SK-N-SH treated with all-trans-retinoic acid at 6 μM for 48 hours (cell line): ENCODE measurements at regions not wholly inside any gene's neighbourhood (a gene's known extent, or its start where the extent isn't known, plus 50 kb on each side); places are given as distances from the start of the nearest gene placed in this dataset.

Source experiments
- CSDC2 ChIP-seq: fragments of 250-450 bp; sonication (Bioruptor Pico); IDR thresholded peaks from 2 replicates; pipeline ENCODE4 v1.5.0; 2020; ENCODE audit warnings: mild to moderate bottlenecking, moderate library complexity
- PATZ1 ChIP-seq: fragments of 250-450 bp; sonication (Bioruptor Pico); IDR thresholded peaks from 2 replicates; pipeline ENCODE4 v1.8.0; 2020; ENCODE audit warnings: mild to moderate bottlenecking, moderate library complexity, borderline replicate concordance
- ZFP3 ChIP-seq: fragments of 250-450 bp; sonication (Bioruptor Pico); IDR thresholded peaks from 2 replicates; pipeline ENCODE4 v1.5.0; 2020; ENCODE audit warnings: mild to moderate bottlenecking, moderate library complexity
- ZFP30 ChIP-seq: fragments of 450-650 bp; formaldehyde crosslinking; IDR thresholded peaks from 2 replicates; pipeline ENCODE4 v1.5.0; 2022; ENCODE audit warnings: mild to moderate bottlenecking, moderate library complexity
- ZNF565 ChIP-seq: fragments of 450-650 bp; formaldehyde crosslinking; conservative IDR thresholded peaks from 2 replicates; pipeline ENCODE4 v1.5.0; 2020; ENCODE audit warnings: low read depth, mild to moderate bottlenecking, moderate library complexity

- TF ChIP-seq ZNF565 (CRISPR knock-in tag): no peak
- TF ChIP-seq PATZ1 (CRISPR knock-in tag): no peak
- no peak for TF ChIP-seq ZFP30 (CRISPR knock-in tag)
- no peak for TF ChIP-seq CSDC2
- no peak for TF ChIP-seq ZFP3 (CRISPR knock-in tag)
Measured at GRCh38 chr2:23069156-23069555, 315.8 kb upstream of the KLHL29 start.
